Testis (tissue), 2 donors: ENCODE measurements at regions not wholly inside any gene's neighbourhood (a gene's known extent, or its start where the extent isn't known, plus 50 kb on each side); places are given as distances from the start of the nearest gene placed in this dataset.
"Not testable (repeated sequence)": the region's sequence is repeated elsewhere in the genome, so short reads cannot be mapped to it uniquely, and the experiment has no call there.

Source experiments
- DNase-seq: peaks from one replicate; pipeline ENCODE4 v3.0.0-alpha.2; 2019
- H3K27ac ChIP-seq, 2 donors: fragments of 200-600 bp; sonication (generic); one replicate each; pipeline ENCODE4 v1.5.1; 2019
- H3K27me3 ChIP-seq: fragments of 200-600 bp; sonication (generic); one replicate; pipeline ENCODE4 v1.5.1; 2019
- H3K36me3 ChIP-seq: fragments of 200-600 bp; sonication (generic); one replicate; pipeline ENCODE4 v1.5.1; 2017; ENCODE audit warnings: low read depth; ENCODE audit errors: missing control alignments
- H3K4me1 ChIP-seq: fragments of 200-600 bp; sonication (generic); one replicate; pipeline ENCODE4 v1.5.1; 2019
- H3K4me3 ChIP-seq, 2 donors: fragments of 200-600 bp; sonication (generic); one replicate each; pipeline ENCODE4 v1.5.1; 2017 to 2019
- H3K9me3 ChIP-seq: fragments of 200-600 bp; sonication (generic); one replicate; pipeline ENCODE4 v1.5.1; 2017
- POLR2A ChIP-seq: fragments of 450-650 bp; IDR thresholded peaks from one replicate; pipeline ENCODE4 v1.6.1; 2017; ENCODE audit warnings: antibody characterized with exemption, mild to moderate bottlenecking, moderate library complexity
- WGBS, 2 donors: methylation state at CpG; one replicate each; pipeline ENCODE4 v1.1.5; 2018; 5-methylcytosine and 5-hydroxymethylcytosine counted together
- intact Hi-C: fragments of 100-400 bp; cut with DNase I; formaldehyde crosslinking; loops from one replicate; pipeline ENCODE4 v1.15.1; 2023; ENCODE audit warnings: low total_unique reads
- TF ChIP-seq, protein P1 (sequence below), 3 experiments: fragments of 450-650 bp in 2 of 3; fragments of 200-600 bp in 1 of 3; sonication (generic) in 1 of 3; IDR thresholded peaks; one replicate each; pipeline ENCODE4 v1.5.1; 2016 to 2019; ENCODE audit warnings: antibody characterized with exemption in 3 of 3, mild to moderate bottlenecking in 2 of 3, moderate library complexity in 1 of 3

DNA sequence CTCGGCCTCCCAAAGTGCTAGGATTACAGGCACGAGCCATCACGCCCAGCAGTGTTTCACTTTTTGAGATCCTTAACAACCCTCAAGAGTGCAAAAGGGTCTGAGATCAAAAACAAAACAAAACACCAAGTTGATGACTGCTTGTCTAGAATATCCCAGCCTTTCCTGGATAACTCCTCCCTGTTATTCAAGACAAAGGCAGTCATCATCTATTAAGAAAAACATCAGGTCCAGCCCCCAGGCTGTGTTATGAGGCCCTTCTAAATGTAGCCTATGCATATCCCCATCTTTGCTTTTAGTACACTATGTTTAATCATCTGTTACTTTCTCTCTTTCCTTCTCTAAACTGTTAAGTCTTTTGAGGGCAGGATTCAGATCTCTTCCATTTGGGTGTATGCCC is 150.1 kb upstream of the FHIT start:
- DNase-seq = no peak

DNA sequence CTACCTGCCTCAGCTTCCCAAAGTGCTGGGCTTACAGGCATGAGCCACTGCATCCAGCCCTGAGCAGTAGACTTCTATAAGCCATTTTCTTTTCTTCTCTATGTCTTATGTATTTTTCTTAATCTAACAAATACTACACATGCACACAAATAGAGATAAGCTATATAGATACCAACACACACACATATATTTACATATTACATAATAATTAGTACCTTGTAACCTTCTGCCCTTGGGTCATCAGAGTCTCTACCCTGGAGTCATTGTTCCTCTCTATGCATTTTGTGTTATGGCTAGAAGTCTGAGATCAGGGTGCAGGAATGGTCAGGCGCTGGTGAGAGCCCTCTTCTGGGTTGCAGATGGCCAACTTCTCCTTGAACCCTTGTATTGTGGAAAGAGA is 154.0 kb upstream of the PTPRG start:
- TF ChIP-seq, protein P1, sequence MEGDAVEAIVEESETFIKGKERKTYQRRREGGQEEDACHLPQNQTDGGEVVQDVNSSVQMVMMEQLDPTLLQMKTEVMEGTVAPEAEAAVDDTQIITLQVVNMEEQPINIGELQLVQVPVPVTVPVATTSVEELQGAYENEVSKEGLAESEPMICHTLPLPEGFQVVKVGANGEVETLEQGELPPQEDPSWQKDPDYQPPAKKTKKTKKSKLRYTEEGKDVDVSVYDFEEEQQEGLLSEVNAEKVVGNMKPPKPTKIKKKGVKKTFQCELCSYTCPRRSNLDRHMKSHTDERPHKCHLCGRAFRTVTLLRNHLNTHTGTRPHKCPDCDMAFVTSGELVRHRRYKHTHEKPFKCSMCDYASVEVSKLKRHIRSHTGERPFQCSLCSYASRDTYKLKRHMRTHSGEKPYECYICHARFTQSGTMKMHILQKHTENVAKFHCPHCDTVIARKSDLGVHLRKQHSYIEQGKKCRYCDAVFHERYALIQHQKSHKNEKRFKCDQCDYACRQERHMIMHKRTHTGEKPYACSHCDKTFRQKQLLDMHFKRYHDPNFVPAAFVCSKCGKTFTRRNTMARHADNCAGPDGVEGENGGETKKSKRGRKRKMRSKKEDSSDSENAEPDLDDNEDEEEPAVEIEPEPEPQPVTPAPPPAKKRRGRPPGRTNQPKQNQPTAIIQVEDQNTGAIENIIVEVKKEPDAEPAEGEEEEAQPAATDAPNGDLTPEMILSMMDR (IDR thresholded peaks at IDR 0.05) = no peak
- TF ChIP-seq POLR2A = no peak
- H3K4me3 ChIP-seq = no peak overlapping the region
- no peaks in the 10 kb centered on the region for H3K4me1 ChIP-seq
- intact Hi-C loops = no loop called here
- DNase-seq = no peak
- H3K27me3 ChIP-seq = no peaks in the 10 kb centered on the region
- WGBS, 2 donors = 94 to 100% methylated on average over 1 of the region's 1 CpG
- no peaks in the 10 kb centered on the region for H3K9me3 ChIP-seq
- H3K36me3 ChIP-seq = no peaks in the 10 kb centered on the region
- no peak overlapping the region for H3K27ac ChIP-seq

More for the DNA sequence above, 150.1 kb upstream of the FHIT start:
- H3K27me3 ChIP-seq = no peaks in the 10 kb centered on the region
- H3K9me3 ChIP-seq = no peaks in the 10 kb centered on the region
- TF ChIP-seq POLR2A = no peak
- TF ChIP-seq, protein P1 (IDR thresholded peaks at IDR 0.05) = no peak
- no peaks in the 10 kb centered on the region for H3K36me3 ChIP-seq
- no peaks in the 10 kb centered on the region for H3K4me1 ChIP-seq
- intact Hi-C loops = no loop called here
- 68 to 84% methylated on average over 3 of the region's 3 CpGs for WGBS, 2 donors
- H3K4me3 ChIP-seq = no peak overlapping the region
- H3K27ac ChIP-seq = no peak overlapping the region

DNA sequence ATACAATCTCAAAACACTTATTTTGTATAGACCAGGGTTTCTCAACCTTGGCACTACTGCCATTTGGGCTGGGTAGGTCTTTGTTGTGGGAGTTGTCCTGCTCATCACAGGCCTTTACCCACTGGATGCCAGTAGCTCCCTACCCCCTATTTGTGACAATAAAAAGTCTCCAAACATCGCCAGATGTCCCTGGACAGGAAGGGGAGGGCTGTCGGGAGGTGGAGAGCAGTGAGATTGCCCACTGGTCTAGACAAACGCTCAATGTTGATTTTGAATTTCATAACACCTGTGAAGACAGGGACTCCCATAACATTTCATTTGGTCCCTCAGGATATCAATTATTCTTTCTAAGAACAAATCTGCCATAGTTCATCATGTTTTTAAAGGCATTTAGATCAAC is 151.7 kb upstream of the PTPRG start:
- 85 to 88% methylated on average over 3 of the region's 3 CpGs for WGBS, 2 donors
- Histone ChIP-seq H3K36me3 (no peaks in the 10 kb centered on the region), H3K27me3 (no peaks in the 10 kb centered on the region), H3K27ac (no peak overlapping the region), H3K4me3 (no peak overlapping the region), H3K4me1 (no peaks in the 10 kb centered on the region), H3K9me3 (no peaks in the 10 kb centered on the region)
- intact Hi-C loops = no loop called here
- DNase-seq = no peak
- no peak for TF ChIP-seq POLR2A
- TF ChIP-seq, protein P1 (IDR thresholded peaks at IDR 0.05) = no peak

DNA sequence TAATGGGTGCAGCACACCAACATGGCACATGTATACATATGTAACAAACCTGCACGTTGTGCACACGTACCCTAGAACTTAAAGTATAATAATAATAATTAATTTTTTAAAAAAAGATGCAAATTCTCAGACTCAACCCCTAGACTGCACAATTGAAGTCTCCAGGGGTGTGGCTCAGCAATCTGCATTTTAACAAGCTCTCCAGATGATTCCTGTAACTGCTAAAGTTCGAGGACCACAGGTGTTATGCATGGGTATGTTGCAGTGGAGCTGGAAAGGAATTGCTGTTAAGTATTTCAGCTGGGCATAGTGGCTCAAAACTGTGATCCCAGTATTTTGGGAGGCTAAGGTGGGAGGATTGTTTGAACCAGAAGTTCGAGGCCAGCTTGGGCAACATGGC is 151.0 kb upstream of the PTPRG start:
- H3K9me3 ChIP-seq, DNase-seq, intact Hi-C loops, H3K4me1 ChIP-seq, H3K4me3 ChIP-seq, H3K36me3 ChIP-seq, H3K27ac ChIP-seq, H3K27me3 ChIP-seq: not testable (repeated sequence)
- WGBS, 2 donors = 67 to 90% methylated on average over 4 of the region's 4 CpGs

DNA sequence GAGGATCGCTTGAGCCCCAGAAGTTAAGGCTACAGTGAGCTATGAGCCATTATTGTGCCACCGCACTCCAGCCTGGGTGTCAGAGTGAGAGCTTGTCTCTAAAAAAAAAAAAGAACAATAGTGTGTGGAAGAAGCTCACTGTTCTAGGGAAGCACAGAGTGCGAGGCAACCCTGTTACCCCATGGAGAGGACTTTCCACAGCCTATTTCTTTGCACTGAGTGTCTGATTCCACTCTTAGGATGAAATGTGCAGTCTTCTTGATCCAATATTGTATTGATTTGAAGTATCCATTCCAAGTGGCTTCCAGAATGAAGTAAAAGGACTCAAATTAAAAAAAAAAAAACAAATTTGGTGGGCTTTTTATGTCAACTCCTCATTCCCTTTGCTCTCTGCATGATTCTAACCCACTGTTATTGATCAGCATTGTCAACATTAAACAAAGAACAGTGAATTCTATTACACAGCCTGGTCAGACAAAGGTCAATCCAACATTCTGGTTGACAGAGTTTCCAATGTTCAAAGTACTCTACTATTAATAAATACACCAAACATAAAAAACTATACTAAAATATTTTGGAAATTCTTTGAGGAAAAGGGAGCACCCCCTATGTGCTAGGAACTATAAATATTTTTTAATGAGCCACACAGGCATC is 150.2 kb upstream of the PTPRG start:
- 96% methylated on average over 3 of the region's 3 CpGs for WGBS, 2 donors
- no peaks in the 10 kb centered on the region for H3K27me3 ChIP-seq
- intact Hi-C loops = no loop called here
- H3K9me3 ChIP-seq = no peaks in the 10 kb centered on the region
- no peak overlapping the region for H3K4me3 ChIP-seq
- no peak overlapping the region for H3K27ac ChIP-seq
- H3K4me1 ChIP-seq = no peaks in the 10 kb centered on the region
- no peak for TF ChIP-seq POLR2A
- TF ChIP-seq, protein P1 (IDR thresholded peaks at IDR 0.05) = no peak
- no peak for DNase-seq
- no peaks in the 10 kb centered on the region for H3K36me3 ChIP-seq
